Kidney (tissue), 13 donors: ENCODE measurements at regions not wholly inside any gene's neighbourhood (a gene's known extent, or its start where the extent isn't known, plus 50 kb on each side); places are given as distances from the start of the nearest gene placed in this dataset.

ENCODE experiments used
- DNase-seq, 5 donors: peaks; one replicate each; pipeline ENCODE4 v3.0.0-alpha.2; 2013 to 2020
- FAIRE-seq: peaks from 2 replicates; lab custom pipeline; 2012; peaks lifted over from hg19 to GRCh38; lab: Jason Lieb, UNC
- H3K27ac ChIP-seq, 2 donors: one replicate each; pipeline ENCODE4 v1.7.0; 2013; ENCODE audit warnings: low read depth in 2 of 2, low read length in 2 of 2, inconsistent platforms in 1 of 2
- H3K27me3 ChIP-seq: one replicate; pipeline ENCODE4 v1.7.1; 2013; ENCODE audit warnings: low read length, inconsistent platforms; ENCODE audit not compliant: control insufficient read depth, insufficient read depth
- H3K36me3 ChIP-seq, 3 donors: one replicate each; pipeline versions ENCODE4 v1.7.0 to v1.7.1; 2013; ENCODE audit warnings: low read length in 3 of 3, control low read depth in 1 of 3, inconsistent platforms in 1 of 3; ENCODE audit not compliant: insufficient read depth in 3 of 3, control insufficient read depth in 2 of 3
- H3K4me1 ChIP-seq, 3 donors: one replicate each; pipeline versions ENCODE4 v1.7.0 to v1.7.1; 2013; ENCODE audit warnings: low read length in 3 of 3, inconsistent platforms in 1 of 3, low read depth in 1 of 3; ENCODE audit not compliant: control insufficient read depth in 2 of 3, insufficient read depth in 2 of 3
- H3K4me3 ChIP-seq, 3 donors: one replicate each; pipeline versions ENCODE4 v1.7.0 to v1.8.1; 2013; ENCODE audit warnings: low read length in 3 of 3, control low read depth in 1 of 3, inconsistent platforms in 1 of 3
- H3K9ac ChIP-seq, 3 donors: one replicate each; pipeline versions ENCODE4 v1.7.0 to v1.7.1; 2013; ENCODE audit warnings: low read length in 3 of 3, control low read depth in 1 of 3, inconsistent platforms in 1 of 3
- H3K9me3 ChIP-seq, 3 donors: one replicate each; pipeline versions ENCODE4 v1.7.0 to v1.7.1; 2013; ENCODE audit warnings: low read length in 3 of 3, control low read depth in 1 of 3, inconsistent platforms in 1 of 3; ENCODE audit not compliant: control insufficient read depth in 2 of 3, insufficient read depth in 1 of 3
- CTCF ChIP-seq: IDR thresholded peaks from 3 replicates; pipeline ENCODE4 v1.5.1; 2012; ENCODE audit warnings: mild to moderate bottlenecking, moderate library complexity, borderline replicate concordance; ENCODE audit not compliant: insufficient read depth; ENCODE audit errors: extremely low read depth
- intact Hi-C: fragments of 100-400 bp; cut with DNase I; formaldehyde crosslinking; loops from one replicate; pipeline ENCODE4 v1.11.1; 2022
- donor health status: control.
- donor health status: control.
- donor health status: control.
- donor health status: control.
- donor health status: control.
- donor health status: DM: yes; HTN: yes; CAD: no.
- donor health status: Normal renal cell carcinoma (clear cell type).

GRCh38 chr3:3519266-3519665 is 280.0 kb upstream of the LRRN1 start:
- TF ChIP-seq CTCF: no peak
- no peaks in the 10 kb centered on the region for H3K4me1 ChIP-seq

GRCh38 chr3:3516996-3517395 is 282.2 kb upstream of the LRRN1 start:
- Histone ChIP-seq H3K9ac (no peak overlapping the region), H3K9me3 (no peaks in the 10 kb centered on the region), H3K36me3 (no peaks in the 10 kb centered on the region), H3K27me3 (no peaks in the 10 kb centered on the region), H3K4me1 (no peaks in the 10 kb centered on the region), H3K27ac (no peak overlapping the region), H3K4me3 (no peak overlapping the region)
- peak in 2 of 5 donors; percentile 2 to 6 for DNase-seq
- intact Hi-C loops: no loop called here
- TF ChIP-seq CTCF: no peak
- FAIRE-seq: no peak

More at GRCh38 chr3:3519266-3519665, 280.0 kb upstream of the LRRN1 start:
- Histone ChIP-seq H3K9me3 (no peaks in the 10 kb centered on the region), H3K9ac (no peak overlapping the region), H3K36me3 (no peaks in the 10 kb centered on the region), H3K4me3 (no peak overlapping the region), H3K27ac (no peak overlapping the region), H3K27me3 (no peaks in the 10 kb centered on the region)
- FAIRE-seq: no peak
- intact Hi-C loops: no loop called here
- DNase-seq: no peak

GRCh38 chr3:3516384-3516783 is 282.8 kb upstream of the LRRN1 start:
- Histone ChIP-seq H3K9me3 (no peaks in the 10 kb centered on the region), H3K4me3 (no peak overlapping the region), H3K36me3 (no peaks in the 10 kb centered on the region), H3K27me3 (no peaks in the 10 kb centered on the region), H3K4me1 (no peaks in the 10 kb centered on the region), H3K9ac (no peak overlapping the region), H3K27ac (no peak overlapping the region)
- DNase-seq: no peak
- intact Hi-C loops: no loop called here
- FAIRE-seq: no peak
- TF ChIP-seq CTCF: no peak

- Histone ChIP-seq H3K4me1 (no peaks in the 10 kb centered on the region), H3K9me3 (no peaks in the 10 kb centered on the region), H3K36me3 (no peaks in the 10 kb centered on the region), H3K27ac (no peak overlapping the region), H3K4me3 (no peak overlapping the region), H3K9ac (no peak overlapping the region), H3K27me3 (no peaks in the 10 kb centered on the region)
- FAIRE-seq (no peak), DNase-seq (no peak)
- no peak for TF ChIP-seq CTCF
- intact Hi-C loops: no loop called here
Observed at GRCh38 chr3:3509665-3510064, 289.6 kb upstream of the LRRN1 start.
